Lower leg skin (tissue), 3 donors: ENCODE measurements at regions not wholly inside any gene's neighbourhood (a gene's known extent, or its start where the extent isn't known, plus 50 kb on each side); places are given as distances from the start of the nearest gene placed in this dataset.

ENCODE experiments used
- POLR2A ChIP-seq, 2 donors: fragments of 450-650 bp; IDR thresholded peaks; one replicate each; pipeline ENCODE4 v1.6.1; 2016 to 2017; ENCODE audit warnings: antibody characterized with exemption in 2 of 2, mild to moderate bottlenecking in 1 of 2, moderate library complexity in 1 of 2
- TF ChIP-seq, protein P1 (sequence below), 3 donors: fragments of 450-650 bp; IDR thresholded peaks; one replicate each; pipeline ENCODE4 v1.5.1; 2016; ENCODE audit warnings: antibody characterized with exemption in 3 of 3, mild to moderate bottlenecking in 3 of 3, moderate library complexity in 2 of 3

DNA sequence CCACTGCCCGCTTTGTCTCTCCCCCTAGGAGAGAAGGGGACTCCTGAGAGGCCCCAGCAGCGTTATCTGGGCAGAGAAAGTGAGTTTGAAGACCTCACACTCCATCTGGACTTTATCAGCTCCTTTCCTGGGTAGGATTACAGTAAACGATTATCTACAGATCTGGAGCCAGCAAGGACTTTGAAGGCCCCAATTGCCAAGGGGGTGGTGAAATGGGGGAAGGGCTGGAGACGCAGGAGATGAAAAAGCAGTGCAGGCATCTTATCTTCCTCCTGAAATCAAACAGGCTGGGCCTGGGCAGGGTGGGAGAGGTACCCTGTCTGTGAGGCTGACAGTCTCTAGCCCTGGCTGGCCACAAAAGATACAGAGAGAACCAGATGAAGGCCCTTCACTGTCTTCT lies 105.8 kb upstream of the MSX2 start:
- TF ChIP-seq, protein P1, sequence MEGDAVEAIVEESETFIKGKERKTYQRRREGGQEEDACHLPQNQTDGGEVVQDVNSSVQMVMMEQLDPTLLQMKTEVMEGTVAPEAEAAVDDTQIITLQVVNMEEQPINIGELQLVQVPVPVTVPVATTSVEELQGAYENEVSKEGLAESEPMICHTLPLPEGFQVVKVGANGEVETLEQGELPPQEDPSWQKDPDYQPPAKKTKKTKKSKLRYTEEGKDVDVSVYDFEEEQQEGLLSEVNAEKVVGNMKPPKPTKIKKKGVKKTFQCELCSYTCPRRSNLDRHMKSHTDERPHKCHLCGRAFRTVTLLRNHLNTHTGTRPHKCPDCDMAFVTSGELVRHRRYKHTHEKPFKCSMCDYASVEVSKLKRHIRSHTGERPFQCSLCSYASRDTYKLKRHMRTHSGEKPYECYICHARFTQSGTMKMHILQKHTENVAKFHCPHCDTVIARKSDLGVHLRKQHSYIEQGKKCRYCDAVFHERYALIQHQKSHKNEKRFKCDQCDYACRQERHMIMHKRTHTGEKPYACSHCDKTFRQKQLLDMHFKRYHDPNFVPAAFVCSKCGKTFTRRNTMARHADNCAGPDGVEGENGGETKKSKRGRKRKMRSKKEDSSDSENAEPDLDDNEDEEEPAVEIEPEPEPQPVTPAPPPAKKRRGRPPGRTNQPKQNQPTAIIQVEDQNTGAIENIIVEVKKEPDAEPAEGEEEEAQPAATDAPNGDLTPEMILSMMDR (IDR thresholded peaks at IDR 0.05): no peak
- no peak for TF ChIP-seq POLR2A (IDR thresholded peaks at IDR 0.05)
